ENCODE measurements at regions not wholly inside any gene's neighbourhood (a gene's known extent, or its start where the extent isn't known, plus 50 kb on each side); places are given as distances from the start of the nearest gene placed in this dataset.

- no peak for TF ChIP-seq CTCF (IDR thresholded peaks at IDR 0.05; ENCODE audit: insufficient read depth, low read length, severe bottlenecking)
- no peaks in the 10 kb centered on the region for H3K27me3 ChIP-seq (ENCODE audit: control insufficient read depth, insufficient read depth, low read length)
- H3K4me3 ChIP-seq (ENCODE audit: low read depth, low read length) = no peak overlapping the region
- no peak for FAIRE-seq
- no peak for DNase-seq (ENCODE audit: low read depth)
- no peaks in the 10 kb centered on the region for H3K36me3 ChIP-seq (ENCODE audit: control insufficient read depth, insufficient read depth, low read length)
Measured at GRCh38 chr12:93315385-93315906, 62.3 kb upstream of the NUDT4 start.

GRCh38 chr12:93315907-93316622 lies 61.7 kb upstream of the NUDT4 start:
- DNase-seq (ENCODE audit: low read depth) (no peak), FAIRE-seq (no peak)
- H3K4me3 ChIP-seq (ENCODE audit: low read depth, low read length) = no peak overlapping the region
- H3K36me3 ChIP-seq (ENCODE audit: control insufficient read depth, insufficient read depth, low read length) = no peaks in the 10 kb centered on the region
- no peaks in the 10 kb centered on the region for H3K27me3 ChIP-seq (ENCODE audit: control insufficient read depth, insufficient read depth, low read length)
- TF ChIP-seq CTCF (IDR thresholded peaks at IDR 0.05; ENCODE audit: insufficient read depth, low read length, severe bottlenecking) = no peak

GRCh38 chr12:93316623-93316971 lies 61.1 kb upstream of the NUDT4 start:
- Histone ChIP-seq H3K27me3 (ENCODE audit: control insufficient read depth, insufficient read depth, low read length) (no peaks in the 10 kb centered on the region), H3K36me3 (ENCODE audit: control insufficient read depth, insufficient read depth, low read length) (no peaks in the 10 kb centered on the region), H3K4me3 (ENCODE audit: low read depth, low read length) (no peak overlapping the region)
- no peak for FAIRE-seq
- TF ChIP-seq CTCF (IDR thresholded peaks at IDR 0.05; ENCODE audit: insufficient read depth, low read length, severe bottlenecking) = no peak
- no peak for DNase-seq (ENCODE audit: low read depth)

- Histone ChIP-seq H3K4me3 (ENCODE audit: low read depth, low read length) (no peak overlapping the region), H3K36me3 (ENCODE audit: control insufficient read depth, insufficient read depth, low read length) (no peaks in the 10 kb centered on the region), H3K27me3 (ENCODE audit: control insufficient read depth, insufficient read depth, low read length) (no peaks in the 10 kb centered on the region)
- peak; percentile 50 for DNase-seq (ENCODE audit: low read depth)
- TF ChIP-seq CTCF (IDR thresholded peaks at IDR 0.05; ENCODE audit: insufficient read depth, low read length, severe bottlenecking) = no peak
- FAIRE-seq = no peak
Measured at GRCh38 chr12:93317227-93317626, 60.5 kb upstream of the NUDT4 start.

GRCh38 chr12:93318720-93319522 lies 58.8 kb upstream of the NUDT4 start:
- Histone ChIP-seq H3K4me3 (ENCODE audit: low read depth, low read length) (no peak overlapping the region), H3K36me3 (ENCODE audit: control insufficient read depth, insufficient read depth, low read length) (no peaks in the 10 kb centered on the region), H3K27me3 (ENCODE audit: control insufficient read depth, insufficient read depth, low read length) (no peaks in the 10 kb centered on the region)
- DNase-seq (ENCODE audit: low read depth) (peak; percentile 35), FAIRE-seq (no peak)
- no peak for TF ChIP-seq CTCF (IDR thresholded peaks at IDR 0.05; ENCODE audit: insufficient read depth, low read length, severe bottlenecking)
